GM23338 (cell line): ENCODE measurements at regions not wholly inside any gene's neighbourhood (a gene's known extent, or its start where the extent isn't known, plus 50 kb on each side); places are given as distances from the start of the nearest gene placed in this dataset.

Experiments
- CTCF ChIP-seq, 2 experiments: fragments of 200-600 bp in 1 of 2; sonication (generic) in 1 of 2; conservative IDR thresholded peaks; 2 replicates each; pipeline versions ENCODE4 v1.5.1 to v1.6.1; 2016 to 2017; ENCODE audit warnings: antibody characterized with exemption in 2 of 2, low read depth in 2 of 2, mild to moderate bottlenecking in 2 of 2, moderate library complexity in 1 of 2
- EZH2phosphoT487 ChIP-seq: fragments of 200-600 bp; sonication (generic); IDR thresholded peaks from one replicate; pipeline ENCODE4 v1.8.1; 2018; ENCODE audit warnings: antibody characterized with exemption; ENCODE audit not compliant: unreplicated experiment
- NANOG ChIP-seq: IDR thresholded peaks from 2 replicates; pipeline ENCODE4 v1.6.1; 2016; ENCODE audit warnings: antibody characterized with exemption, borderline replicate concordance

GRCh38 chr4:22192084-22192511 lies 243.5 kb upstream of the KCNIP4 start:
- no peak for TF ChIP-seq NANOG
- no peak for TF ChIP-seq EZH2phosphoT487
- TF ChIP-seq CTCF (conservative IDR thresholded peaks at IDR 0.05; ENCODE audit: low read depth in 2 of 2), result no peak
